ENCODE measurements at regions not wholly inside any gene's neighbourhood (a gene's known extent, or its start where the extent isn't known, plus 50 kb on each side); places are given as distances from the start of the nearest gene placed in this dataset.

DNA sequence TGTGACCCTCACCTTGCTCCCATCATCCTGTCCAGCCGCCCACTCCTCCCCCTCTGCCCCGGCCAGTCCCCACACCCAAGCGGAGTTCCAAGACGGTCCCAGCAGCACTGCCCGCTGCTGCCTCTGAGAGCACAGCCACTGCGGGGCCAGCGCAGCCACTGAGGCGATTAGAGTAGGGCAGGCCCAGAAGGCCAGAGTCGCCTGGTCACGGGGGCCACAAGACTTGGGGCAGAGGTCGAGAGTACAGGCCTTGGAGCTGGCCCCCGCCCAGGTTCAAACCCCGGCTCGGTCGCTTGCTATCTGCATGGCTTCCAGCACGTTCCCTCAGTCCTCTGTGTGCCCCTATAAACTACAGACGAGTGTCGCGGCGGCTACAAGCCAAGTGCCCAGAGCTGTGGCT is 53.2 kb upstream of the ADRA2C start:
- Histone ChIP-seq H3K4me1 (peaks cover 5% of the 10 kb centered on the region), H3K36me3 (no peaks in the 10 kb centered on the region), H3K9me3 (replicated peaks) (peaks cover 1% of the 10 kb centered on the region), H3K27me3 (ENCODE audit: low read depth) (peaks cover 72% of the 10 kb centered on the region), H3K27ac (replicated peaks) (no peak overlapping the region), H3K4me3 (no peak overlapping the region)
- DNase-seq = peak; percentile 8
- intact Hi-C loops (cut with micrococcal nuclease) = no loop called here
- TF ChIP-seq CTCF (IDR thresholded peaks at IDR 0.05; ENCODE audit: borderline replicate concordance) = no peak

DNA sequence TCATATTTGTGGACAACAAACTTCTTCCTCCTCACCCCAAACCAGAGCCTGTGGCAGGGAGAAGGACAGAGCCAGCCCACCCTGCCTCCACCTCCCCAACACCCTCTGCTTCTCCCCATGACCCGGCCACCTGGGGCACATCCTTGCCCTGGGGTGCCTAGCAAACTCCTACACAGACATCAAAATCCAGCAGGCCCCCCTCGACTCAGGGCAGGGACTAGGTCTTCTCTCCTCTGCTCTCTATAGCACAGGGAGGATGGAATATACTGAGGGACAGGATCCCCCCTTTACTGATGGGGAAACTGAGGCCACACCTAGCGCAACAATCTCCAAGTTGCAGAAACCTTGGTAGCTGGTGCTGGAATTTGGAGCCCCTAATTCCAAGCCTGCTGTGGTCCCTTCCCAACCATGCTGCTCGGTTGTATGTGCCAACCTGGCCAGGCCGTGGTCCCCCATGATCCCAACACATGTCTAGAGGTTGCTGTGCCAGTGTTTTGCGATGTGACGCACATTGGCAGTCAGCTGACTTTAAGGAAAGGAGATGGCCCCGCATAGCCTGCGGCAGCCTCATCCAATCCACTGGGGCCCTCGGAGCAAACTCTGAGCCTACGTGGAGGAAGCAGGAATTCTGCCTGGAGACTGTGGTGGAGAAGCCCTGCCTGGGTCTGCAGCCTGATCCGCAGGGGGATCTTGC is 53.9 kb upstream of the ADRA2C start:
- no peak for TF ChIP-seq CTCF (IDR thresholded peaks at IDR 0.05; ENCODE audit: borderline replicate concordance)
- Histone ChIP-seq H3K27ac (replicated peaks) (no peak overlapping the region), H3K27me3 (ENCODE audit: low read depth) (peaks cover 73% of the 10 kb centered on the region), H3K4me1 (peaks cover 9% of the 10 kb centered on the region), H3K36me3 (no peaks in the 10 kb centered on the region), H3K9me3 (replicated peaks) (no peaks in the 10 kb centered on the region), H3K4me3 (no peak overlapping the region)
- DNase-seq = peak; percentile 8
- intact Hi-C loops (cut with micrococcal nuclease) = no loop called here

- peaks cover 72% of the 10 kb centered on the region for H3K27me3 ChIP-seq (ENCODE audit: low read depth)
- DNase-seq = peak; percentile 2
Measured at GRCh38 chr4:3711183-3712111, 54.7 kb upstream of the ADRA2C start.

DNA sequence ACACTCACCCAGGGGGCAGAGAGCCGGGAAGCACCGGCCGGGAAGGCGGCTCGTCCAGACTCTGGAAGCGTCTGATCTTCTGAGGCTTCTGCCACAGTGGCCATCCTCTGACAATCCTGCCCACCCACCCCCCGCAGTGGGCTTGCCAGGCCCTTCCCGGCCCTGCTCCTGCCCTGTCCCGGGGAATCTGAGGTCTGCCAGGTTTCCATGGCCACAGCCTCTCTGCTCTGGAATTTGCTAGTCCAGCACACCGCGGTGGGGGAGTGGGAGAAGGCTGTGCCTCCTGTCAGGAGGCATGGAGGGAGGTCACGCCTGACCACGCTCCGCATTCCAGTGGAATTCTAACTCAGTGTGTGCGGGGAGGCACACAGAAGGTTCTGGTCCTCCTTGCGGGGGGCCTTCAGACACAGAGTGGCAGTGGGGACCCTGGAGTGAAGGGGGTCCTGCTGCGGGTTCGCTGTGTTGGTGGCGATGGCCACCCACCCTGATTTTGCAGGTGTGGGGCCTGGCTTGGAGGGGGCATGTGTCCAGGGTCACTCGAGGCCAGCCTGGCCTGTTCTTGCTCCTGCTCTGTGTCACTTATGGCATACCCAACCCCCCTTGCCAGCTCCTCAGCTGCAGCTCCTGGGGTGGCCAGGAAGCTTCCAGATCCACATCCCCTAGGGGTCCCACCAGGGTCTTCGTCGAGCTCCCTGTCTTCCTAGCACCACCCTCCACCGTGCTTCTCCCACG is 55.6 kb upstream of the ADRA2C start:
- intact Hi-C loops (cut with micrococcal nuclease) = no loop called here
- H3K4me1 ChIP-seq = peaks cover 9% of the 10 kb centered on the region
- no peaks in the 10 kb centered on the region for H3K36me3 ChIP-seq
- H3K27me3 ChIP-seq (ENCODE audit: low read depth) = peaks cover 73% of the 10 kb centered on the region
- H3K27ac ChIP-seq (replicated peaks) = no peak overlapping the region
- DNase-seq = peak; percentile 13
- H3K4me3 ChIP-seq = no peak overlapping the region
- H3K9me3 ChIP-seq (replicated peaks) = no peaks in the 10 kb centered on the region
- no peak for TF ChIP-seq CTCF (IDR thresholded peaks at IDR 0.05; ENCODE audit: borderline replicate concordance)

More at GRCh38 chr4:3711183-3712111, 54.7 kb upstream of the ADRA2C start:
- no peak overlapping the region for H3K27ac ChIP-seq (replicated peaks)
- peaks cover 9% of the 10 kb centered on the region for H3K4me1 ChIP-seq
- TF ChIP-seq CTCF (IDR thresholded peaks at IDR 0.05; ENCODE audit: borderline replicate concordance) = no peak
- intact Hi-C loops (cut with micrococcal nuclease) = no loop called here
- no peaks in the 10 kb centered on the region for H3K36me3 ChIP-seq
- H3K4me3 ChIP-seq = no peak overlapping the region
- H3K9me3 ChIP-seq (replicated peaks) = no peaks in the 10 kb centered on the region

DNA sequence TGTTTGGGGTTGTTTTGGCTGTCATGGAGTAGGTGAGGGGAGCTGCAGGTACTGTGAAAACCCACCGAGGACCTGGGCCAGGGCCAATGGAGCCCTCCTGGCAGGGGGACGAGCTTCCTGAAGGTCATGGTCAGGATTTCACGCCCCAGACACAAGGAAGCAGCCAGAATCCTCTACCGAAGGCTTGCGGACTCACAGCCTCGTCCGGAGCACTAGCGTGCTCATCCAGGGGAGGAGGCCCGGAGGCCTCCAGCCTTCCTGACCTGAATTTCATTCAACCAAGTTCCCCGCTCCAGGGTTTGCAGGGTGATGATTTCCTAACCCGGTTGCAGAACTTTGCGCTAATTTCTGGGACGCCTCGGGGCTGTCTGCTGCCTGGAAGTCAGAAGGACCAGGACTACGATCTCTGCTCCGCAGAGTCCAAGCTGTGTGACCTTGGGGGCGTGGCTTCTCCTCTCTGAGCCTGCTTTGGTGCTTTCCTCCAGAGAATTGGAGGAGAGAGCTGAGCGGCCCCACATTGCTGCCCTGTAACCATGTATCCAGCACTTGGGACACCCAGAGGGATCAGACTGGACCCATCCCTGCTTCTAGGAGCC is 56.2 kb upstream of the ADRA2C start:
- intact Hi-C loops (cut with micrococcal nuclease) = no loop called here
- DNase-seq = peak; percentile 3
- no peak overlapping the region for H3K4me3 ChIP-seq

More for the DNA sequence above, 56.2 kb upstream of the ADRA2C start:
- Histone ChIP-seq H3K27me3 (ENCODE audit: low read depth) (peaks cover 73% of the 10 kb centered on the region), H3K36me3 (no peaks in the 10 kb centered on the region), H3K27ac (replicated peaks) (no peak overlapping the region), H3K4me1 (peaks cover 9% of the 10 kb centered on the region), H3K9me3 (replicated peaks) (no peaks in the 10 kb centered on the region)
- no peak for TF ChIP-seq CTCF (IDR thresholded peaks at IDR 0.05; ENCODE audit: borderline replicate concordance)
